GM12878 (cell line): ENCODE measurements at regions not wholly inside any gene's neighbourhood (a gene's known extent, or its start where the extent isn't known, plus 50 kb on each side); places are given as distances from the start of the nearest gene placed in this dataset.

Source experiments
- ATAC-seq: fragments of 200-7000 bp; cut with Tn5 transposase; 3 replicates; pipeline ENCODE4 v1.9.1; 2020; ENCODE audit warnings: mild to moderate bottlenecking, moderate library complexity
- BruUV-seq: library from RNA; stranded (reverse); fragments of 400-500 nt; replicated peaks from 2 replicates; lab custom pipeline; 2021; lab: Mats Ljungman, UMichigan
- CTCF ChIA-PET: fragments of 300-600 bp; sonication (Branson Sonifier 250); formaldehyde crosslinking; extraction: SDS; loops from one replicate; lab custom pipeline; 2021; ENCODE audit warnings: inconsistent platforms; lab: Yijun Ruan, JAX
- POLR2A ChIA-PET: fragments of 350-600 bp; formaldehyde crosslinking; extraction: SDS; loops from one replicate; lab custom pipeline; 2021; ENCODE audit warnings: inconsistent platforms; lab: Charles Lee
- RAD21 ChIA-PET: fragments of 300-600 bp; sonication (Branson Sonifier 250); formaldehyde crosslinking; loops from one replicate; lab custom pipeline; 2023; ENCODE audit warnings: antibody characterized with exemption; ENCODE audit not compliant: unreplicated experiment; lab: Charles Lee
- SMC1A ChIA-PET: fragments of 300-600 bp; sonication (Branson Sonifier 250); formaldehyde crosslinking; loops from one replicate; lab custom pipeline; 2023; ENCODE audit not compliant: unreplicated experiment, uncharacterized antibody; lab: Charles Lee
- DNase-seq: peaks from one replicate; pipeline ENCODE4 v3.0.0-alpha.2; 2011; ENCODE audit warnings: low read depth, low spot score
- FAIRE-seq: peaks from 3 replicates; lab custom pipeline; 2011; peaks lifted over from hg19 to GRCh38; lab: Jason Lieb, UNC
- H2AFZ ChIP-seq: 2 replicates; pipeline ENCODE4 v1.6.0; 2011; ENCODE audit warnings: low read depth, low read length, control low read depth; ENCODE audit not compliant: control insufficient read depth
- H3K27ac ChIP-seq: 2 replicates; pipeline ENCODE4 v1.5.1; 2011; ENCODE audit warnings: control low read depth; ENCODE audit not compliant: control insufficient read depth, insufficient read depth
- H3K27me3 ChIP-seq, 2 experiments: replicated peaks in 1 of 2; 2 replicates each; pipeline versions ENCODE4 v1.6.0 to v1.6.1; 2011; ENCODE audit warnings: low read length in 1 of 2; ENCODE audit not compliant: control insufficient read depth in 2 of 2, insufficient read depth in 2 of 2
- H3K36me3 ChIP-seq, 2 experiments: 2 replicates each; pipeline ENCODE4 v1.5.1; 2011; ENCODE audit warnings: low read length in 1 of 2; ENCODE audit not compliant: control insufficient read depth in 2 of 2, insufficient read depth in 2 of 2
- H3K4me1 ChIP-seq: 2 replicates; pipeline ENCODE4 v1.6.1; 2011; ENCODE audit warnings: mild to moderate bottlenecking, low read length, moderate library complexity, mixed read lengths; ENCODE audit not compliant: control insufficient read depth, insufficient read depth
- H3K4me2 ChIP-seq: 2 replicates; pipeline ENCODE4 v1.6.0; 2011; ENCODE audit warnings: control low read depth; ENCODE audit not compliant: control insufficient read depth, insufficient read depth
- H3K4me3 ChIP-seq: fragments of 200-600 bp; sonication (generic); 2 replicates; pipeline ENCODE4 v1.5.1; 2016
- H3K79me2 ChIP-seq: 2 replicates; pipeline ENCODE4 v1.6.0; 2011; ENCODE audit warnings: low read length; ENCODE audit not compliant: control insufficient read depth, insufficient read depth
- H3K9ac ChIP-seq: 2 replicates; pipeline ENCODE4 v1.8.0; 2011; ENCODE audit warnings: low read length, control low read depth, mixed read lengths; ENCODE audit not compliant: control insufficient read depth, insufficient read depth
- H3K9me3 ChIP-seq: replicated peaks from 3 replicates; pipeline ENCODE4 v1.5.1; 2011; ENCODE audit warnings: mild to moderate bottlenecking, low read length; ENCODE audit not compliant: control insufficient read depth, insufficient read depth
- H4K20me1 ChIP-seq: 2 replicates; pipeline ENCODE4 v1.6.0; 2011; ENCODE audit not compliant: control insufficient read depth, insufficient read depth
- CUX1 ChIP-seq: IDR thresholded peaks from 2 replicates; pipeline ENCODE4 v1.6.1; 2012; ENCODE audit warnings: improper control_type of control experiment, low read depth, low read length; ENCODE audit not compliant: insufficient replicate concordance
- MEF2B ChIP-seq: fragments of 450-650 bp; IDR thresholded peaks from 2 replicates; pipeline ENCODE4 v1.6.1; 2018; ENCODE audit warnings: mild to moderate bottlenecking, moderate library complexity; ENCODE audit not compliant: partially characterized antibody, poor library complexity, severe bottlenecking
- RCOR1 ChIP-seq: conservative IDR thresholded peaks from 2 replicates; pipeline ENCODE4 v1.6.1; 2012; ENCODE audit warnings: low read depth, low read length, improper control_type of control experiment
- RUNX3 ChIP-seq: IDR thresholded peaks from 2 replicates; pipeline ENCODE4 v1.6.1; 2012; ENCODE audit warnings: low read length, inconsistent platforms
- SPI1 ChIP-seq: IDR thresholded peaks from 2 replicates; pipeline ENCODE4 v1.6.1; 2011; ENCODE audit warnings: low read depth, mild to moderate bottlenecking, low read length, moderate library complexity, borderline replicate concordance; ENCODE audit not compliant: insufficient read depth
- TCF3 ChIP-seq: IDR thresholded peaks from 2 replicates; pipeline ENCODE4 v1.6.1; 2012; ENCODE audit warnings: low read depth, mild to moderate bottlenecking, low read length, borderline replicate concordance; ENCODE audit not compliant: insufficient read depth
- YY1 ChIP-seq: IDR thresholded peaks from 2 replicates; pipeline ENCODE4 v1.6.1; 2011; ENCODE audit warnings: low read depth, mild to moderate bottlenecking, low read length
- WGBS: methylation state at CpG from one replicate; pipeline ENCODE4 v1.1.6; 2016; ENCODE audit warnings: low lambda C conversion rate; ENCODE audit not compliant: insufficient replicate concordance, insufficient coverage; ENCODE audit errors: missing lambda C conversion rate; 5-methylcytosine and 5-hydroxymethylcytosine counted together
- in situ Hi-C: fragments of 300-500 bp; cut with MboI; formaldehyde crosslinking; loops from 9 replicates; pipeline ENCODE4 v1.14.3; 2018; ENCODE audit warnings: mixed read lengths
- intact Hi-C: fragments of 100-400 bp; cut with micrococcal nuclease; formaldehyde crosslinking; loops from one replicate; pipeline ENCODE4 v1.14.2; 2022; ENCODE audit not compliant: unreplicated experiment

DNA sequence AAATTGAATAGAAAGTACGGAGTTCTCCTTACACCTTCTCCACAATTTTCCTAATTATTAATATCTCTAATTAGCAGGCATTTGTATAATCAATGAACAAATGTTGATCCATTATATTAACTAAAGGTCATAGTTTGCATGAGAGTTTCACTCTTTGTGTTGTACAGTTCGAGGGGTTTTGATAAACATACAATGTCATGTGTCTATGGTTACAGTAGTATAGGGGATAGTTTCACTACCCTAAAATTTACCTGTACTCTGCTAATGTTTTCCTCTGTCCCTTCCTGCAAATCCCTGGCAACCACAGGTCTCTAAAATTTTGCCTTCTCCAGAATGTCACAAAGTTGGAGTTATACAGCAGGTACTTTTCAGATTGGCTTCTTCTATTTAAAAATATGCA lies 1199.8 kb upstream of the GJE1 start:
- peak; percentile 45; the same call in 1 of the 3 replicates for ATAC-seq
- Histone ChIP-seq H3K4me2 (no peak overlapping the region), H3K27ac (no peak overlapping the region), H3K36me3 (no peaks in the 10 kb centered on the region), H3K4me1 (no peaks in the 10 kb centered on the region), H3K9ac (no peak overlapping the region), H3K27me3 (no peaks in the 10 kb centered on the region), H4K20me1 (no peaks in the 10 kb centered on the region), H3K79me2 (no peaks in the 10 kb centered on the region), H3K9me3 (no peaks in the 10 kb centered on the region), H2AFZ (no peak overlapping the region), H3K4me3 (no peak overlapping the region)
- no peak for DNase-seq
- no peak for FAIRE-seq
- BruUV-seq: no TSS peak
- WGBS: 43% methylated on average over 2 of the region's 2 CpGs
- intact Hi-C loops (no loop called here), in situ Hi-C loops (no loop called here)
- RAD21 ChIA-PET: no interaction called here
- POLR2A ChIA-PET: no interaction called here
- CTCF ChIA-PET: interaction anchor here (0.7 kb wide), 1 partner anchor 458 kb away, joined by 3 read pairs; no protein-coding TSS in a partner anchor
- SMC1A ChIA-PET: interaction anchor here (0.8 to 1.0 kb wide), 2 partner anchors 12 to 43 kb away, joined by 3 to 5 read pairs; no protein-coding TSS in a partner anchor
- TF ChIP-seq YY1: no peak
- no peak for TF ChIP-seq RCOR1
- TF ChIP-seq TCF3: no peak
- no peak for TF ChIP-seq MEF2B
- TF ChIP-seq SPI1: peak; percentile 36; the same call in 1 of the 2 replicates
- no peak for TF ChIP-seq RUNX3
- no peak for TF ChIP-seq CUX1
- TF ChIP-seq, all 136 proteins: peak for 1
